Heart left ventricle (tissue), 13 donors: ENCODE measurements at regions not wholly inside any gene's neighbourhood (a gene's known extent, or its start where the extent isn't known, plus 50 kb on each side); places are given as distances from the start of the nearest gene placed in this dataset.

Experiments used
- POLR2A ChIP-seq, 2 donors: fragments of 450-650 bp; IDR thresholded peaks; one replicate each; pipeline ENCODE4 v1.6.1; 2017; ENCODE audit warnings: antibody characterized with exemption in 2 of 2, mild to moderate bottlenecking in 2 of 2, moderate library complexity in 2 of 2
- TF ChIP-seq, protein P1 (sequence below), 12 donors: fragments of 200-600 bp; sonication (generic) in 4 of 12; IDR thresholded peaks; one replicate each; pipeline versions ENCODE4 v1.5.0 to v1.8.0; 2018 to 2022; ENCODE audit warnings: antibody characterized with exemption in 12 of 12, mild to moderate bottlenecking in 5 of 12
- donor health status: ischemic (EF 13 %, LVEDD 7.1; RV severe dilation, severe dysfunction).
- donor health status: DM: no; HTN: yes; CAD: no.
- donor health status: DM: no; HTN: no; CAD: no.
- donor health status: ischemic (EF 25% LVEDD 6.9; RV normal size, moderate dysfunction).
- donor health status: ischemic (EF 25% LVEDD 5.7; RV mildly dilated, moderate dysfunction).
- donor health status: ischemic (EF 35%, LVEDD 5.7; RV mildly dilated, moderate dysfunction).
- donor health status: nonischemic (EF 11% LVEDD 7.7; RV severe dilation, severe dysfunction).
- donor health status: DM: yes; HTN: yes; CAD: no.
- donor health status: PGD.
- donor health status: ischemic (EF 29% LVEDD 5.4; RV normal size, mild dysfunction).
- donor health status: nonischemic (EF 23%, LVEDD 6.1; RV moderate dilation, normal function).

DNA sequence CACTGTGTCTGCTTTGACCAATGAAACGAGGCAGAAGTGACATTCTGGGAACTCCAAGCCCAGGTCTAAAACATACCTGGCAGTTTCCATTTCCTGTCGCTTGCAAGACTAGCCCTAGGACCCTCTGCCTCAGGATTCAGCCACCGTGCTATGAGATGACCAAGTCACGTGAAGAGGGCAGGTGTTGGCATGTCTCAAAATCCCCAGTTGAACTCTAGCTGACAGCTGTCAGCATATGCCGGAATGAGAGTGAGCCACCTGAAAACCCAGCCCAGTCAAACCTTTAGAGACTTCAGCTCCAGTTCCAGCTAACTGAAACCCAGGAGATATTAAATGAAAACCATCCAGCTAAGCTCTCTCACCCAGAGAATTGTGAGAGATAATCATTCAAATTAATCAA, 89.9 kb upstream of the PPP1R3A start:
- TF ChIP-seq, protein P1, sequence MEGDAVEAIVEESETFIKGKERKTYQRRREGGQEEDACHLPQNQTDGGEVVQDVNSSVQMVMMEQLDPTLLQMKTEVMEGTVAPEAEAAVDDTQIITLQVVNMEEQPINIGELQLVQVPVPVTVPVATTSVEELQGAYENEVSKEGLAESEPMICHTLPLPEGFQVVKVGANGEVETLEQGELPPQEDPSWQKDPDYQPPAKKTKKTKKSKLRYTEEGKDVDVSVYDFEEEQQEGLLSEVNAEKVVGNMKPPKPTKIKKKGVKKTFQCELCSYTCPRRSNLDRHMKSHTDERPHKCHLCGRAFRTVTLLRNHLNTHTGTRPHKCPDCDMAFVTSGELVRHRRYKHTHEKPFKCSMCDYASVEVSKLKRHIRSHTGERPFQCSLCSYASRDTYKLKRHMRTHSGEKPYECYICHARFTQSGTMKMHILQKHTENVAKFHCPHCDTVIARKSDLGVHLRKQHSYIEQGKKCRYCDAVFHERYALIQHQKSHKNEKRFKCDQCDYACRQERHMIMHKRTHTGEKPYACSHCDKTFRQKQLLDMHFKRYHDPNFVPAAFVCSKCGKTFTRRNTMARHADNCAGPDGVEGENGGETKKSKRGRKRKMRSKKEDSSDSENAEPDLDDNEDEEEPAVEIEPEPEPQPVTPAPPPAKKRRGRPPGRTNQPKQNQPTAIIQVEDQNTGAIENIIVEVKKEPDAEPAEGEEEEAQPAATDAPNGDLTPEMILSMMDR (IDR thresholded peaks at IDR 0.05): no peak
- TF ChIP-seq POLR2A (IDR thresholded peaks at IDR 0.05): no peak
